Activated CD4-positive, alpha-beta T cell treated with anti-CD3 and anti-CD28 coated beads, Interleukin-2, Interleukin-4, amounts not matched to agents 100 ng/mL and 50 ng/mL, durations not matched to agents 16 hours and 8 hours (primary cell): ENCODE measurements at regions not wholly inside any gene's neighbourhood (a gene's known extent, or its start where the extent isn't known, plus 50 kb on each side); places are given as distances from the start of the nearest gene placed in this dataset.
"Not testable (repeated sequence)": the region's sequence is repeated elsewhere in the genome, so short reads cannot be mapped to it uniquely, and the experiment has no call there.

Experiments used
- DNase-seq: peaks from one replicate; pipeline ENCODE4 v3.0.0-alpha.2; 2020; ENCODE audit warnings: low spot score

GRCh38 chr2:83378921-83379320 lies 1080.2 kb downstream of the SUCLG1 start:
- DNase-seq: no peak

GRCh38 chr2:83376731-83377130 lies 1082.3 kb downstream of the SUCLG1 start:
- DNase-seq: no peak

- no peak for DNase-seq
Observed at GRCh38 chr2:83370419-83370762, 1088.7 kb downstream of the SUCLG1 start.

GRCh38 chr2:83369601-83370418 lies 1089.3 kb downstream of the SUCLG1 start:
- DNase-seq: no peak

GRCh38 chr2:83368916-83369315 lies 1090.2 kb downstream of the SUCLG1 start:
- no peak for DNase-seq

- DNase-seq: no peak
Observed at GRCh38 chr2:83368461-83368860, 1090.6 kb downstream of the SUCLG1 start.

GRCh38 chr2:83365476-83365875 lies 1093.6 kb downstream of the SUCLG1 start:
- DNase-seq: no peak

- no peak for DNase-seq
Observed at GRCh38 chr2:83364264-83364663, 1094.8 kb downstream of the SUCLG1 start.

GRCh38 chr2:83363138-83363537 lies 1095.9 kb downstream of the SUCLG1 start:
- not testable (repeated sequence) for DNase-seq

GRCh38 chr2:83359336-83359735 lies 1099.7 kb downstream of the SUCLG1 start:
- no peak for DNase-seq

GRCh38 chr2:83342860-83343329 lies 1116.2 kb downstream of the SUCLG1 start:
- no peak for DNase-seq

GRCh38 chr2:83340424-83340823 lies 1118.7 kb downstream of the SUCLG1 start:
- DNase-seq: no peak

- DNase-seq: not testable (repeated sequence)
Observed at GRCh38 chr2:83339942-83340341, 1119.1 kb downstream of the SUCLG1 start.

- no peak for DNase-seq
Observed at GRCh38 chr2:83331810-83332209, 1127.3 kb downstream of the SUCLG1 start.

GRCh38 chr2:83323038-83323437 lies 1136.0 kb downstream of the SUCLG1 start:
- no peak for DNase-seq

GRCh38 chr2:83320053-83320452 lies 1139.0 kb downstream of the SUCLG1 start:
- DNase-seq: no peak

GRCh38 chr2:83305758-83306378 lies 1153.2 kb downstream of the SUCLG1 start:
- DNase-seq: no peak

- DNase-seq: no peak
Observed at GRCh38 chr2:83291083-83291482, 1168.0 kb downstream of the SUCLG1 start.

GRCh38 chr2:83282841-83283240 lies 1176.2 kb downstream of the SUCLG1 start:
- DNase-seq: no peak

GRCh38 chr2:83282043-83282795 lies 1176.9 kb downstream of the SUCLG1 start:
- DNase-seq: no peak

- DNase-seq: no peak
Observed at GRCh38 chr2:83280391-83280790, 1178.7 kb downstream of the SUCLG1 start.

GRCh38 chr2:83273322-83273721 lies 1185.8 kb downstream of the SUCLG1 start:
- no peak for DNase-seq

GRCh38 chr2:83261591-83262136 lies 1197.4 kb downstream of the SUCLG1 start:
- DNase-seq: no peak
